GM23338 (cell line): ENCODE measurements at regions not wholly inside any gene's neighbourhood (a gene's known extent, or its start where the extent isn't known, plus 50 kb on each side); places are given as distances from the start of the nearest gene placed in this dataset.

Source experiments
- ATAC-seq: fragments of 200-7000 bp; cut with Tn5 transposase; 3 replicates; pipeline ENCODE4 v1.9.1; 2020
- DNase-seq: peaks from one replicate; pipeline ENCODE4 v3.0.0-alpha.2; 2015; ENCODE audit warnings: low spot score
- H2AFZ ChIP-seq: fragments of 200-600 bp; sonication (generic); 2 replicates; pipeline ENCODE4 v1.8.0; 2016; ENCODE audit warnings: antibody characterized with exemption, mild to moderate bottlenecking, moderate library complexity
- H3F3A ChIP-seq: fragments of 200-600 bp; sonication (generic); replicated peaks from 2 replicates; pipeline ENCODE4 v1.8.0; 2017; ENCODE audit warnings: antibody characterized with exemption, mixed run types, low read depth
- H3K27ac ChIP-seq: fragments of 200-600 bp; sonication (generic); 2 replicates; pipeline ENCODE4 v1.6.1; 2016; ENCODE audit warnings: low read depth
- H3K27me3 ChIP-seq: fragments of 200-600 bp; sonication (generic); 2 replicates; pipeline ENCODE4 v1.8.0; 2016; ENCODE audit warnings: mild to moderate bottlenecking, mixed run types, moderate library complexity; ENCODE audit not compliant: insufficient read depth
- H3K36me3 ChIP-seq: fragments of 200-600 bp; sonication (generic); 2 replicates; pipeline ENCODE4 v1.8.0; 2016; ENCODE audit warnings: mild to moderate bottlenecking; ENCODE audit not compliant: insufficient read depth
- H3K4me1 ChIP-seq: fragments of 200-600 bp; sonication (generic); 2 replicates; pipeline ENCODE4 v1.8.0; 2016; ENCODE audit warnings: mild to moderate bottlenecking, moderate library complexity; ENCODE audit not compliant: insufficient read depth
- H3K4me2 ChIP-seq: fragments of 200-600 bp; sonication (generic); 2 replicates; pipeline ENCODE4 v1.7.1; 2017; ENCODE audit warnings: mixed run types
- H3K4me3 ChIP-seq: fragments of 200-600 bp; sonication (generic); 2 replicates; pipeline ENCODE4 v1.6.1; 2016; ENCODE audit warnings: mixed run types
- H3K79me2 ChIP-seq: fragments of 200-600 bp; sonication (generic); replicated peaks from 2 replicates; pipeline ENCODE4 v1.8.0; 2017; ENCODE audit warnings: mild to moderate bottlenecking; ENCODE audit not compliant: insufficient read depth
- H3K9me2 ChIP-seq: fragments of 200-600 bp; sonication (generic); 2 replicates; pipeline ENCODE4 v1.8.0; 2017; ENCODE audit not compliant: insufficient read depth
- H4K20me1 ChIP-seq: fragments of 200-600 bp; sonication (generic); replicated peaks from 2 replicates; pipeline ENCODE4 v1.8.0; 2017; ENCODE audit warnings: mild to moderate bottlenecking; ENCODE audit not compliant: insufficient read depth
- H3K27ac Mint-ChIP-seq: 2 replicates; pipeline ENCODE4 v1.8.0; 2020; ENCODE audit warnings: inconsistent platforms, mild to moderate bottlenecking, moderate library complexity, mixed read lengths
- H3K27me3 Mint-ChIP-seq: 3 replicates; pipeline ENCODE4 v1.8.0; 2022; ENCODE audit warnings: low read depth, mild to moderate bottlenecking, moderate library complexity, mixed read lengths, inconsistent platforms; ENCODE audit not compliant: insufficient read depth, poor library complexity
- H3K36me3 Mint-ChIP-seq: 3 replicates; pipeline ENCODE4 v1.8.0; 2021; ENCODE audit warnings: low read depth, mild to moderate bottlenecking, inconsistent platforms, moderate library complexity, mixed read lengths
- H3K4me1 Mint-ChIP-seq: 3 replicates; pipeline ENCODE4 v1.8.0; 2020; ENCODE audit warnings: mild to moderate bottlenecking, inconsistent platforms, mixed read lengths
- H3K4me3 Mint-ChIP-seq: 3 replicates; pipeline ENCODE4 v1.8.0; 2021; ENCODE audit warnings: moderate library complexity, mild to moderate bottlenecking, inconsistent platforms, mixed read lengths
- H3K9me3 Mint-ChIP-seq: 3 replicates; pipeline ENCODE4 v1.8.0; 2020; ENCODE audit warnings: moderate library complexity, mild to moderate bottlenecking, inconsistent platforms, mixed read lengths
- CREB1 ChIP-seq: fragments of 250-450 bp; sonication (Bioruptor Pico); IDR thresholded peaks from 2 replicates; pipeline ENCODE4 v1.5.0; 2020; ENCODE audit warnings: low read depth, mild to moderate bottlenecking, moderate library complexity
- EZH2 ChIP-seq: fragments of 200-600 bp; sonication (generic); IDR thresholded peaks from one replicate; pipeline ENCODE4 v1.8.0; 2017; ENCODE audit warnings: antibody characterized with exemption, mild to moderate bottlenecking, low read depth; ENCODE audit not compliant: unreplicated experiment
- EZH2phosphoT487 ChIP-seq: fragments of 200-600 bp; sonication (generic); IDR thresholded peaks from one replicate; pipeline ENCODE4 v1.8.1; 2018; ENCODE audit warnings: antibody characterized with exemption; ENCODE audit not compliant: unreplicated experiment
- JUNB ChIP-seq: IDR thresholded peaks from one replicate; pipeline ENCODE4 v1.6.1; 2016; ENCODE audit warnings: antibody characterized with exemption; ENCODE audit not compliant: unreplicated experiment
- NANOG ChIP-seq: IDR thresholded peaks from 2 replicates; pipeline ENCODE4 v1.6.1; 2016; ENCODE audit warnings: antibody characterized with exemption, borderline replicate concordance
- POLR2AphosphoS5 ChIP-seq: IDR thresholded peaks from 2 replicates; pipeline ENCODE4 v1.6.1; 2016; ENCODE audit warnings: antibody characterized with exemption, low read depth
- STAT1 ChIP-seq: IDR thresholded peaks from one replicate; pipeline ENCODE4 v1.6.1; 2016; ENCODE audit warnings: antibody characterized with exemption; ENCODE audit not compliant: unreplicated experiment
- ZNF114 ChIP-seq: fragments of 250-450 bp; sonication (Bioruptor Pico); IDR thresholded peaks from 2 replicates; pipeline ENCODE4 v1.5.0; 2020; ENCODE audit warnings: mild to moderate bottlenecking, moderate library complexity
- TF ChIP-seq, protein P1 (sequence below): IDR thresholded peaks from 2 replicates; pipeline ENCODE4 v1.6.1; 2016; ENCODE audit warnings: antibody characterized with exemption
- TF ChIP-seq, protein P2 (sequence below): fragments of 250-450 bp; sonication (Bioruptor Pico); IDR thresholded peaks from 2 replicates; pipeline ENCODE4 v1.5.0; 2020; ENCODE audit warnings: mild to moderate bottlenecking, moderate library complexity
- TF ChIP-seq, protein P3 (sequence below), 2 experiments: fragments of 200-600 bp in 1 of 2; sonication (generic) in 1 of 2; conservative IDR thresholded peaks; 2 replicates each; pipeline versions ENCODE4 v1.5.1 to v1.6.1; 2016 to 2017; ENCODE audit warnings: antibody characterized with exemption in 2 of 2, low read depth in 2 of 2, mild to moderate bottlenecking in 2 of 2, moderate library complexity in 1 of 2
- TF ChIP-seq, protein P4 (sequence below): IDR thresholded peaks from one replicate; pipeline ENCODE4 v1.6.1; 2018; ENCODE audit warnings: antibody characterized with exemption; ENCODE audit not compliant: unreplicated experiment

DNA sequence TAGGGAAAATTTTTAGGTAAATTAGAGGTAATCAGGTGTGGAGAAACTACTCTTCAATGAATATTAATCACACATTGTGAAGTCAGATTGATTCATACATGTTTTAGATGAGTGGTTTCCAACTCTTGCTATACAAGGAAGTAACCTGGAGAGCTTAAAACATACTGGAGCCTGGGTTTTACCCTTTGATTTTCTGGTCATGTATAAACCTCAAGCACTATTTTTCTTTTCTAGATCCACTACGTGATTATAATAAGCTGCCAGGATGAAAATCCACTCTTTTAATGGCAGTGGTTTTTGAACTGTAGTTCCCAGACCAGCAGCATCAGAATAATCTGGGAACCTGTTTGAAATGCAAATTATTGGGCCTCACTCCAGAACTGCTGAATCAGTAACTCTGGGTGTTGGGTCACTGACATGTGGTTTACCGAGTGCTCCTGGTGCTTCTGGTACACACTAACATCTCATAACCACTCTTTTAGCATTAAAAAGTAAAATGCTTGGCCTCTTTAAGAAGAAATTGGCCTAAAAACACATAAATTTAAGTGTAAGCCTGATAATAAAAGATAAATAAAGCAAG, 63.4 kb downstream of the DCAF12L1 start:
- no peak for ATAC-seq
- Histone ChIP-seq H3K4me2 (no peak overlapping the region), H3K36me3 (no peaks in the 10 kb centered on the region), H3K4me3 (no peak overlapping the region), H3K4me1 (no peaks in the 10 kb centered on the region), H3K27ac (no peak overlapping the region), H3F3A (no peaks in the 10 kb centered on the region), H4K20me1 (no peaks in the 10 kb centered on the region), H2AFZ (0 out of 2 replicates have a peak overlapping the region, but pooled peaks have one; percentile 10), H3K79me2 (no peaks in the 10 kb centered on the region), H3K27me3 (no peaks in the 10 kb centered on the region), H3K9me2 (no peaks in the 10 kb centered on the region)
- H3K4me1 Mint-ChIP-seq, result no peaks in the 10 kb centered on the region; the same call in 2 of the 3 replicates
- TF ChIP-seq CREB1 (CRISPR knock-in tag) (no peak), EZH2 (no peak), NANOG (no peak), POLR2AphosphoS5 (no peak), STAT1 (no peak), EZH2phosphoT487 (no peak), JUNB (no peak), ZNF114 (CRISPR knock-in tag) (no peak)
- TF ChIP-seq, protein P1, sequence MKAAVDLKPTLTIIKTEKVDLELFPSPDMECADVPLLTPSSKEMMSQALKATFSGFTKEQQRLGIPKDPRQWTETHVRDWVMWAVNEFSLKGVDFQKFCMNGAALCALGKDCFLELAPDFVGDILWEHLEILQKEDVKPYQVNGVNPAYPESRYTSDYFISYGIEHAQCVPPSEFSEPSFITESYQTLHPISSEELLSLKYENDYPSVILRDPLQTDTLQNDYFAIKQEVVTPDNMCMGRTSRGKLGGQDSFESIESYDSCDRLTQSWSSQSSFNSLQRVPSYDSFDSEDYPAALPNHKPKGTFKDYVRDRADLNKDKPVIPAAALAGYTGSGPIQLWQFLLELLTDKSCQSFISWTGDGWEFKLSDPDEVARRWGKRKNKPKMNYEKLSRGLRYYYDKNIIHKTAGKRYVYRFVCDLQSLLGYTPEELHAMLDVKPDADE, result no peak
- TF ChIP-seq, protein P2, sequence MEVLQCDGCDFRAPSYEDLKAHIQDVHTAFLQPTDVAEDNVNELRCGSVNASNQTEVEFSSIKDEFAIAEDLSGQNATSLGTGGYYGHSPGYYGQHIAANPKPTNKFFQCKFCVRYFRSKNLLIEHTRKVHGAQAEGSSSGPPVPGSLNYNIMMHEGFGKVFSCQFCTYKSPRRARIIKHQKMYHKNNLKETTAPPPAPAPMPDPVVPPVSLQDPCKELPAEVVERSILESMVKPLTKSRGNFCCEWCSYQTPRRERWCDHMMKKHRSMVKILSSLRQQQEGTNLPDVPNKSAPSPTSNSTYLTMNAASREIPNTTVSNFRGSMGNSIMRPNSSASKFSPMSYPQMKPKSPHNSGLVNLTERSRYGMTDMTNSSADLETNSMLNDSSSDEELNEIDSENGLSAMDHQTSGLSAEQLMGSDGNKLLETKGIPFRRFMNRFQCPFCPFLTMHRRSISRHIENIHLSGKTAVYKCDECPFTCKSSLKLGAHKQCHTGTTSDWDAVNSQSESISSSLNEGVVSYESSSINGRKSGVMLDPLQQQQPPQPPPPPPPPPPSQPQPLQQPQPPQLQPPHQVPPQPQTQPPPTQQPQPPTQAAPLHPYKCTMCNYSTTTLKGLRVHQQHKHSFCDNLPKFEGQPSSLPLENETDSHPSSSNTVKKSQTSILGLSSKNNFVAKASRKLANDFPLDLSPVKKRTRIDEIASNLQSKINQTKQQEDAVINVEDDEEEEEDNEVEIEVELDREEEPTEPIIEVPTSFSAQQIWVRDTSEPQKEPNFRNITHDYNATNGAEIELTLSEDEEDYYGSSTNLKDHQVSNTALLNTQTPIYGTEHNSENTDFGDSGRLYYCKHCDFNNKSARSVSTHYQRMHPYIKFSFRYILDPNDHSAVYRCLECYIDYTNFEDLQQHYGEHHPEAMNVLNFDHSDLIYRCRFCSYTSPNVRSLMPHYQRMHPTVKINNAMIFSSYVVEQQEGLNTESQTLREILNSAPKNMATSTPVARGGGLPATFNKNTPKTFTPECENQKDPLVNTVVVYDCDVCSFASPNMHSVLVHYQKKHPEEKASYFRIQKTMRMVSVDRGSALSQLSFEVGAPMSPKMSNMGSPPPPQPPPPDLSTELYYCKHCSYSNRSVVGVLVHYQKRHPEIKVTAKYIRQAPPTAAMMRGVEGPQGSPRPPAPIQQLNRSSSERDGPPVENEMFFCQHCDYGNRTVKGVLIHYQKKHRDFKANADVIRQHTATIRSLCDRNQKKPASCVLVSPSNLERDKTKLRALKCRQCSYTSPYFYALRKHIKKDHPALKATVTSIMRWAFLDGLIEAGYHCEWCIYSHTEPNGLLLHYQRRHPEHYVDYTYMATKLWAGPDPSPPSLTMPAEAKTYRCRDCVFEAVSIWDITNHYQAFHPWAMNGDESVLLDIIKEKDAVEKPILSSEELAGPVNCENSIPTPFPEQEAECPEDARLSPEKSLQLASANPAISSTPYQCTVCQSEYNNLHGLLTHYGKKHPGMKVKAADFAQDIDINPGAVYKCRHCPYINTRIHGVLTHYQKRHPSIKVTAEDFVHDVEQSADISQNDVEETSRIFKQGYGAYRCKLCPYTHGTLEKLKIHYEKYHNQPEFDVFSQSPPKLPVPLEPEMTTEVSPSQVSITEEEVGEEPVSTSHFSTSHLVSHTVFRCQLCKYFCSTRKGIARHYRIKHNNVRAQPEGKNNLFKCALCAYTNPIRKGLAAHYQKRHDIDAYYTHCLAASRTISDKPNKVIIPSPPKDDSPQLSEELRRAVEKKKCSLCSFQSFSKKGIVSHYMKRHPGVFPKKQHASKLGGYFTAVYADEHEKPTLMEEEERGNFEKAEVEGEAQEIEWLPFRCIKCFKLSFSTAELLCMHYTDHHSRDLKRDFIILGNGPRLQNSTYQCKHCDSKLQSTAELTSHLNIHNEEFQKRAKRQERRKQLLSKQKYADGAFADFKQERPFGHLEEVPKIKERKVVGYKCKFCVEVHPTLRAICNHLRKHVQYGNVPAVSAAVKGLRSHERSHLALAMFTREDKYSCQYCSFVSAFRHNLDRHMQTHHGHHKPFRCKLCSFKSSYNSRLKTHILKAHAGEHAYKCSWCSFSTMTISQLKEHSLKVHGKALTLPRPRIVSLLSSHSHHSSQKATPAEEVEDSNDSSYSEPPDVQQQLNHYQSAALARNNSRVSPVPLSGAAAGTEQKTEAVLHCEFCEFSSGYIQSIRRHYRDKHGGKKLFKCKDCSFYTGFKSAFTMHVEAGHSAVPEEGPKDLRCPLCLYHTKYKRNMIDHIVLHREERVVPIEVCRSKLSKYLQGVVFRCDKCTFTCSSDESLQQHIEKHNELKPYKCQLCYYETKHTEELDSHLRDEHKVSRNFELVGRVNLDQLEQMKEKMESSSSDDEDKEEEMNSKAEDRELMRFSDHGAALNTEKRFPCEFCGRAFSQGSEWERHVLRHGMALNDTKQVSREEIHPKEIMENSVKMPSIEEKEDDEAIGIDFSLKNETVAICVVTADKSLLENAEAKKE (CRISPR knock-in tag), result no peak
- TF ChIP-seq, protein P3, sequence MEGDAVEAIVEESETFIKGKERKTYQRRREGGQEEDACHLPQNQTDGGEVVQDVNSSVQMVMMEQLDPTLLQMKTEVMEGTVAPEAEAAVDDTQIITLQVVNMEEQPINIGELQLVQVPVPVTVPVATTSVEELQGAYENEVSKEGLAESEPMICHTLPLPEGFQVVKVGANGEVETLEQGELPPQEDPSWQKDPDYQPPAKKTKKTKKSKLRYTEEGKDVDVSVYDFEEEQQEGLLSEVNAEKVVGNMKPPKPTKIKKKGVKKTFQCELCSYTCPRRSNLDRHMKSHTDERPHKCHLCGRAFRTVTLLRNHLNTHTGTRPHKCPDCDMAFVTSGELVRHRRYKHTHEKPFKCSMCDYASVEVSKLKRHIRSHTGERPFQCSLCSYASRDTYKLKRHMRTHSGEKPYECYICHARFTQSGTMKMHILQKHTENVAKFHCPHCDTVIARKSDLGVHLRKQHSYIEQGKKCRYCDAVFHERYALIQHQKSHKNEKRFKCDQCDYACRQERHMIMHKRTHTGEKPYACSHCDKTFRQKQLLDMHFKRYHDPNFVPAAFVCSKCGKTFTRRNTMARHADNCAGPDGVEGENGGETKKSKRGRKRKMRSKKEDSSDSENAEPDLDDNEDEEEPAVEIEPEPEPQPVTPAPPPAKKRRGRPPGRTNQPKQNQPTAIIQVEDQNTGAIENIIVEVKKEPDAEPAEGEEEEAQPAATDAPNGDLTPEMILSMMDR (conservative IDR thresholded peaks at IDR 0.05; ENCODE audit: low read depth in 2 of 2), result no peak
- TF ChIP-seq, protein P4, sequence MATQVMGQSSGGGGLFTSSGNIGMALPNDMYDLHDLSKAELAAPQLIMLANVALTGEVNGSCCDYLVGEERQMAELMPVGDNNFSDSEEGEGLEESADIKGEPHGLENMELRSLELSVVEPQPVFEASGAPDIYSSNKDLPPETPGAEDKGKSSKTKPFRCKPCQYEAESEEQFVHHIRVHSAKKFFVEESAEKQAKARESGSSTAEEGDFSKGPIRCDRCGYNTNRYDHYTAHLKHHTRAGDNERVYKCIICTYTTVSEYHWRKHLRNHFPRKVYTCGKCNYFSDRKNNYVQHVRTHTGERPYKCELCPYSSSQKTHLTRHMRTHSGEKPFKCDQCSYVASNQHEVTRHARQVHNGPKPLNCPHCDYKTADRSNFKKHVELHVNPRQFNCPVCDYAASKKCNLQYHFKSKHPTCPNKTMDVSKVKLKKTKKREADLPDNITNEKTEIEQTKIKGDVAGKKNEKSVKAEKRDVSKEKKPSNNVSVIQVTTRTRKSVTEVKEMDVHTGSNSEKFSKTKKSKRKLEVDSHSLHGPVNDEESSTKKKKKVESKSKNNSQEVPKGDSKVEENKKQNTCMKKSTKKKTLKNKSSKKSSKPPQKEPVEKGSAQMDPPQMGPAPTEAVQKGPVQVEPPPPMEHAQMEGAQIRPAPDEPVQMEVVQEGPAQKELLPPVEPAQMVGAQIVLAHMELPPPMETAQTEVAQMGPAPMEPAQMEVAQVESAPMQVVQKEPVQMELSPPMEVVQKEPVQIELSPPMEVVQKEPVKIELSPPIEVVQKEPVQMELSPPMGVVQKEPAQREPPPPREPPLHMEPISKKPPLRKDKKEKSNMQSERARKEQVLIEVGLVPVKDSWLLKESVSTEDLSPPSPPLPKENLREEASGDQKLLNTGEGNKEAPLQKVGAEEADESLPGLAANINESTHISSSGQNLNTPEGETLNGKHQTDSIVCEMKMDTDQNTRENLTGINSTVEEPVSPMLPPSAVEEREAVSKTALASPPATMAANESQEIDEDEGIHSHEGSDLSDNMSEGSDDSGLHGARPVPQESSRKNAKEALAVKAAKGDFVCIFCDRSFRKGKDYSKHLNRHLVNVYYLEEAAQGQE, result no peak
- no peak overlapping the region for H3K4me3 Mint-ChIP-seq
- no peak for DNase-seq
- peaks cover 11% of the 10 kb centered on the region for H3K9me3 Mint-ChIP-seq
- H3K27ac Mint-ChIP-seq, result no peak overlapping the region
- H3K36me3 Mint-ChIP-seq, result peaks cover 5% of the 10 kb centered on the region; the same call in 2 of the 3 replicates
- H3K27me3 Mint-ChIP-seq, result no peaks in the 10 kb centered on the region
